Trophoblast cell (in vitro differentiated cells and primary cell): ENCODE measurements at regions not wholly inside any gene's neighbourhood (a gene's known extent, or its start where the extent isn't known, plus 50 kb on each side); places are given as distances from the start of the nearest gene placed in this dataset.

Experiments
- DNase-seq, 2 donors: peaks; one replicate each; pipeline ENCODE4 v3.0.0-alpha.2; 2016
- H2AFZ ChIP-seq: 2 replicates; pipeline ENCODE4 v1.6.1; 2013; ENCODE audit warnings: low read length, moderate library complexity, mild to moderate bottlenecking; ENCODE audit not compliant: insufficient read depth, poor library complexity
- H2AK5ac ChIP-seq: 2 replicates; pipeline ENCODE4 v1.6.1; 2013; ENCODE audit warnings: mild to moderate bottlenecking, low read length
- H2BK120ac ChIP-seq: 2 replicates; pipeline ENCODE4 v1.6.1; 2013; ENCODE audit warnings: low read length, mild to moderate bottlenecking, moderate library complexity; ENCODE audit not compliant: insufficient read depth, poor library complexity
- H2BK12ac ChIP-seq: 2 replicates; pipeline ENCODE4 v1.6.1; 2013; ENCODE audit warnings: mild to moderate bottlenecking, low read length, moderate library complexity
- H2BK5ac ChIP-seq: 2 replicates; pipeline ENCODE4 v1.6.1; 2013; ENCODE audit warnings: low read length, low read depth, moderate library complexity, mild to moderate bottlenecking; ENCODE audit not compliant: poor library complexity
- H3K14ac ChIP-seq: 2 replicates; pipeline ENCODE4 v1.6.1; 2013; ENCODE audit warnings: mild to moderate bottlenecking, low read length
- H3K18ac ChIP-seq: 2 replicates; pipeline ENCODE4 v1.6.1; 2013; ENCODE audit warnings: mild to moderate bottlenecking, low read length
- H3K23ac ChIP-seq: 2 replicates; pipeline ENCODE4 v1.6.1; 2013; ENCODE audit warnings: low read length
- H3K27ac ChIP-seq: 2 replicates; pipeline ENCODE4 v1.5.1; 2013; ENCODE audit warnings: low read depth, mild to moderate bottlenecking, inconsistent platforms, low read length, moderate library complexity
- H3K27me3 ChIP-seq: 2 replicates; pipeline ENCODE4 v1.6.1; 2013; ENCODE audit warnings: inconsistent platforms, mild to moderate bottlenecking, low read length, moderate library complexity; ENCODE audit not compliant: insufficient read depth
- H3K36me3 ChIP-seq, 2 experiments: 1 replicate in 1 of 2; 2 replicates in 1 of 2; pipeline ENCODE4 v1.6.1; 2013; ENCODE audit warnings: low read length in 2 of 2, mild to moderate bottlenecking in 2 of 2, moderate library complexity in 1 of 2; ENCODE audit not compliant: insufficient read depth in 2 of 2, control insufficient read depth in 1 of 2
- H3K4ac ChIP-seq: 2 replicates; pipeline ENCODE4 v1.6.1; 2013; ENCODE audit warnings: low read depth, mild to moderate bottlenecking, low read length, moderate library complexity
- H3K4me1 ChIP-seq, 2 experiments: 1 replicate in 1 of 2; 2 replicates in 1 of 2; pipeline ENCODE4 v1.6.1; 2013; ENCODE audit warnings: low read length in 2 of 2, mild to moderate bottlenecking in 2 of 2, moderate library complexity in 1 of 2; ENCODE audit not compliant: insufficient read depth in 2 of 2, control insufficient read depth in 1 of 2
- H3K4me2 ChIP-seq: 2 replicates; pipeline ENCODE4 v1.6.1; 2013; ENCODE audit warnings: inconsistent platforms, mild to moderate bottlenecking, low read length, moderate library complexity
- H3K4me3 ChIP-seq: 2 replicates; pipeline ENCODE4 v1.5.1; 2013; ENCODE audit warnings: mild to moderate bottlenecking, low read depth, low read length, inconsistent platforms
- H3K79me1 ChIP-seq: one replicate; pipeline ENCODE4 v1.6.1; 2013; ENCODE audit warnings: low read length
- H3K79me2 ChIP-seq: 2 replicates; pipeline ENCODE4 v1.6.1; 2013; ENCODE audit warnings: low read length, mild to moderate bottlenecking; ENCODE audit not compliant: control insufficient read depth, insufficient read depth, poor library complexity
- H3K9ac ChIP-seq: 2 replicates; pipeline ENCODE4 v1.6.1; 2013; ENCODE audit warnings: mild to moderate bottlenecking, low read length
- H3K9me3 ChIP-seq: 2 replicates; pipeline ENCODE4 v1.6.1; 2013; ENCODE audit warnings: low read depth, mild to moderate bottlenecking, control low read depth, inconsistent platforms, low read length; ENCODE audit not compliant: insufficient read depth
- H4K12ac ChIP-seq: 2 replicates; pipeline ENCODE4 v1.6.1; 2013; ENCODE audit warnings: low read depth, mild to moderate bottlenecking, low read length, moderate library complexity
- H4K8ac ChIP-seq: 2 replicates; pipeline ENCODE4 v1.6.1; 2013; ENCODE audit warnings: low read depth, mild to moderate bottlenecking, low read length, moderate library complexity
- H4K91ac ChIP-seq: one replicate; pipeline ENCODE4 v1.6.1; 2013; ENCODE audit warnings: low read depth, mild to moderate bottlenecking, low read length, moderate library complexity
- WGBS: extraction: QIAGEN DNeasy Blood & Tissue Kit; methylation state at CpG from one replicate; pipeline ENCODE4 v1.1.7; 2013; ENCODE audit warnings: missing lambda C conversion rate; ENCODE audit not compliant: insufficient read length, insufficient coverage; ENCODE audit errors: extremely low coverage; 5-methylcytosine and 5-hydroxymethylcytosine counted together

DNA sequence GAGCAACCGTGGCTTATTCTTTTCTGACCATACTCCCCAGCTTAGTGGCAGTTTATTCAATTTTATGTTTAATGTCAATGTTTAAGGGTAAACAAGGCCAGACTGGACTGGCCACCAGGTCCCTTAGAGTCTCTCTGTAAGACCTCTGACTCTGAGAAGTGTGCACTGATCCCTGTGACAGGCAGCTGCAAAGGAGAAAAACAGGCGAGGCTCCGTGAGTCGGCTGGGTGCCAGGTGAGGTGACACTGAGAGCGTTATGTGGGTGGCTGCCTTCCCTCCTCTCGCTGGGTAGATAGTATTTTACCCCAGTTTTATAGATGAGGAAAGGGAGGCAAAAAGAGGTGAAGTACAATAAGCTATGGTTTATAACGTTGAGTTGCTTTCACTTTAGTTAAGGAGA is 139.4 kb upstream of the HDAC4 start:
- Histone ChIP-seq H3K9ac (no peak overlapping the region), H3K27ac (no peak overlapping the region), H3K79me1 (no peaks in the 10 kb centered on the region), H2AFZ (no peak overlapping the region), H3K36me3 (no peaks in the 10 kb centered on the region), H2AK5ac (no peak overlapping the region), H2BK120ac (no peak overlapping the region), H3K18ac (no peak overlapping the region), H4K91ac (no peak overlapping the region), H3K79me2 (no peaks in the 10 kb centered on the region), H3K14ac (no peak overlapping the region), H2BK12ac (no peak overlapping the region), H3K4me1 (no peaks in the 10 kb centered on the region), H3K4ac (no peak overlapping the region), H3K27me3 (no peaks in the 10 kb centered on the region), H4K12ac (no peak overlapping the region), H4K8ac (no peak overlapping the region), H2BK5ac (no peak overlapping the region), H3K23ac (no peak overlapping the region), H3K4me3 (no peak overlapping the region), H3K9me3 (peaks cover 1% of the 10 kb centered on the region), H3K4me2 (no peak overlapping the region)
- no peak for DNase-seq
- WGBS, result no CpG with 5 or more reads among the region's 7 CpGs

DNA sequence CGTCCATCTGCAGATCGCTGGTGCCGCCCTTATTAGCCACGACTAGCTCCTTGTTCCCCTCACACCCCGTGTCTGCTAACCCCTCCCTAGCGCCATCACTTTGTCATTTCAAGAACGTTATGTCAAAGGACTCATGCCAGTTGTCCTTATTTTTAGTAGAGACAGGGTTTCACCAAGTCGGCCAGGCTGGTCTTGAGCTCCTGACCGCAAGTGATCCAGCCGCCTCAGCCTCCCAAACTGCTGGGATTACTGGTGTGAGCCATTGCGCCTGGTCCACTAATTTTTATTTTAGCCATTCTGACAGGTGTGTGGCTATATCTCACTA is 138.9 kb upstream of the HDAC4 start:
- no peaks in the 10 kb centered on the region for H3K4me1 ChIP-seq
- H3K79me1 ChIP-seq, result no peaks in the 10 kb centered on the region
- no peak overlapping the region for H3K4ac ChIP-seq
- H3K79me2 ChIP-seq, result no peaks in the 10 kb centered on the region
- no peak overlapping the region for H3K18ac ChIP-seq
- H3K36me3 ChIP-seq, result no peaks in the 10 kb centered on the region
- no peak overlapping the region for H4K12ac ChIP-seq
- H2BK12ac ChIP-seq, result no peak overlapping the region
- H3K27ac ChIP-seq, result no peak overlapping the region
- no peak overlapping the region for H2BK120ac ChIP-seq
- DNase-seq, result no peak
- H3K9me3 ChIP-seq, result peaks cover 2% of the 10 kb centered on the region
- WGBS, result no CpG with 5 or more reads among the region's 11 CpGs
- H4K91ac ChIP-seq, result no peak overlapping the region
- no peak overlapping the region for H3K9ac ChIP-seq
- H2AK5ac ChIP-seq, result no peak overlapping the region
- no peak overlapping the region for H3K4me2 ChIP-seq
- H3K4me3 ChIP-seq, result no peak overlapping the region
- H3K14ac ChIP-seq, result no peak overlapping the region
- no peak overlapping the region for H2BK5ac ChIP-seq
- H3K23ac ChIP-seq, result no peak overlapping the region
- no peak overlapping the region for H2AFZ ChIP-seq
- H4K8ac ChIP-seq, result no peak overlapping the region
- H3K27me3 ChIP-seq, result no peaks in the 10 kb centered on the region

DNA sequence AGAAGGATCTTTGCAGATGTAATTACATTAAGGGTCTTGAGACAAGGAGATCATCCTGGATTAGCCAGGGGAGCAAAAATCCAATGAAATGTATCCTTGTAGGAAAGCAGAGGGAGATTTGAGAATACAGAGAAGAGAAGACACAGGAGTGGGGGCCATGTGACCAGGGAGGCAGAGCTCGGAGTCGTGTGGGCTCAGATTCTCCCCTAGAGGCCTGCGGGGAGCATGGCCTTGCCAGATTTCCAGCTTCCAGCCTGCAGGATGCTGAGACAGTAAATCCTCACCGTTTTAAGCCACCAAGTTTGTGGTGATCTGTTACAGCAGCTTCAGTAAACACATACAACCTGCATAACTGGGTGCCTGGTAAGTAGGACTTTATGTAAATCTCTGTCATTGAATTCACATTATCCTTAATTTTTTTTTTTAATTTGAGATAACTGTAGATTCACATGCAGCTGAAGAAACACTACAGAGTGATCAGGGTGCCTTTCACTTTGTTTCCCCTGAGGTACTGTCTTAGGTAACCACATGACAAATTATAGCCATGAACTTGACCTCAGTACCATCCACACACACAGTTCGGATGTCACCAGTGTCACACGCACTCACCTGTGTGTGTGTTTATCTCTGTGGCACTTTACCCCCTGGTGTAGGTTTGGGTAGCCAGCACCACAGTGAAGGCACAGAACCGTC is 138.4 kb upstream of the HDAC4 start:
- H4K8ac ChIP-seq, result no peak overlapping the region
- H3K27ac ChIP-seq, result no peak overlapping the region
- H4K91ac ChIP-seq, result no peak overlapping the region
- no peak for DNase-seq
- H3K14ac ChIP-seq, result no peak overlapping the region
- no peak overlapping the region for H3K4ac ChIP-seq
- H4K12ac ChIP-seq, result no peak overlapping the region
- no peak overlapping the region for H2BK5ac ChIP-seq
- no peaks in the 10 kb centered on the region for H3K27me3 ChIP-seq
- no CpG with 5 or more reads among the region's 7 CpGs for WGBS
- H3K18ac ChIP-seq, result no peak overlapping the region
- no peak overlapping the region for H2AFZ ChIP-seq
- H2AK5ac ChIP-seq, result no peak overlapping the region
- no peaks in the 10 kb centered on the region for H3K79me1 ChIP-seq
- H2BK12ac ChIP-seq, result no peak overlapping the region
- no peaks in the 10 kb centered on the region for H3K36me3 ChIP-seq
- H3K9me3 ChIP-seq, result peaks cover 6% of the 10 kb centered on the region
- no peak overlapping the region for H3K4me2 ChIP-seq
- H3K9ac ChIP-seq, result no peak overlapping the region
- H3K4me1 ChIP-seq, result no peaks in the 10 kb centered on the region
- no peak overlapping the region for H3K4me3 ChIP-seq
- H3K79me2 ChIP-seq, result no peaks in the 10 kb centered on the region
- H2BK120ac ChIP-seq, result no peak overlapping the region
- H3K23ac ChIP-seq, result no peak overlapping the region

DNA sequence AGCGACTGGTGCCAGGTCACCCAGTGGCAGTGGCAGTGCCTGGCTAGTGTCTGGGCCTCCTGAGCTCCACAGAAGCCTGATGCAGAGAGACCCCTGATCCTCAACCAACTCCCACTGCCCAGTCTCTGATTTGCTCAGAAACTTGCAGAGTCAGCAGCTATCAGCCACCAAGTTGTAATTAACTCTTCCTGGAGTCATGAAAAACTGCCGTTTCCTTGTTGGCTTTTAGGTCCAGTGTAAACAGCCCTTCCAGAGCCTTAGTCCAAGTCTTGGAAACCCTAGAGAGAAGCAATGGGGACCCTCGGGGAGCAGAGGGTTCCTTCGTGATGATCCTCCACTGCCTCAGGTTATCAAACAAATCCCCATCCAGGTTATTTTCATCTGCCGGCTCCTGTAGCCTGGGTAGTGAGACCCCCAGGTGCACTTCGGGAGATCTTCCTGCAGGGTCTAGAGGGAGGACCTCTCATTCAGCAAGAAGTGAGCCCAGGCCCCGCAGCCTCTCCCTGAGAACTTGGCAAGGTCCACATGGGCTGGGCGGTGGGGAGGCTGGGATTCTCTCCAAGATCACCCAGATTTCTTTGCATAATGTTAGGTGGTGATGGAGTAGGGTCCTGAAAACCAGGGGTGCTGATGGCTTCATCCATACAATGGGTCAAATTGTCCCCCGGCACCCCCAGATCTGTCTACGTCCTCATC is 137.7 kb upstream of the HDAC4 start:
- Histone ChIP-seq H4K8ac (no peak overlapping the region), H3K4me2 (no peak overlapping the region), H3K36me3 (no peaks in the 10 kb centered on the region), H3K79me2 (no peaks in the 10 kb centered on the region), H3K27ac (no peak overlapping the region), H3K14ac (no peak overlapping the region), H3K9me3 (peaks cover 6% of the 10 kb centered on the region), H3K4me3 (no peak overlapping the region), H3K4me1 (no peaks in the 10 kb centered on the region), H4K12ac (no peak overlapping the region), H3K4ac (no peak overlapping the region), H2BK120ac (no peak overlapping the region), H3K79me1 (no peaks in the 10 kb centered on the region), H3K18ac (no peak overlapping the region), H4K91ac (no peak overlapping the region), H2AFZ (no peak overlapping the region), H3K27me3 (no peaks in the 10 kb centered on the region), H2BK5ac (no peak overlapping the region), H3K23ac (no peak overlapping the region), H2AK5ac (no peak overlapping the region), H2BK12ac (no peak overlapping the region), H3K9ac (no peak overlapping the region)
- no CpG with 5 or more reads among the region's 10 CpGs for WGBS
- DNase-seq, result no peak
